ENCODE measurements at regions not wholly inside any gene's neighbourhood (a gene's known extent, or its start where the extent isn't known, plus 50 kb on each side); places are given as distances from the start of the nearest gene placed in this dataset.

- no peak for FAIRE-seq
- intact Hi-C loops (cut with micrococcal nuclease; ENCODE audit: unreplicated experiment): no loop called here
- no peak for TF ChIP-seq ZNF431 (CRISPR knock-in tag; IDR thresholded peaks at IDR 0.05; ENCODE audit: borderline replicate concordance, low read depth)
- no peak for TF ChIP-seq ZNF138 (CRISPR knock-in tag; IDR thresholded peaks at IDR 0.05; ENCODE audit: low read depth)
- TF ChIP-seq GATAD2A (CRISPR knock-in tag; IDR thresholded peaks at IDR 0.05): no peak
- no peak for TF ChIP-seq HINFP (CRISPR knock-in tag; IDR thresholded peaks at IDR 0.05; ENCODE audit: low read depth)
- TF ChIP-seq RBM22 (optimal IDR thresholded peaks at IDR 0.05; ENCODE audit: low read length): no peak
- no peak for TF ChIP-seq SOX13 (IDR thresholded peaks at IDR 0.05)
- TF ChIP-seq SOX13 (CRISPR knock-in tag; conservative IDR thresholded peaks at IDR 0.05 in 1 of 2, IDR thresholded peaks at IDR 0.05 in 1 of 2): no peak
- no peak for TF ChIP-seq NR2C2 (CRISPR knock-in tag; IDR thresholded peaks at IDR 0.05; ENCODE audit: borderline replicate concordance)
- TF ChIP-seq AGO1 (IDR thresholded peaks at IDR 0.05; ENCODE audit: low read depth, low read length, poor library complexity, severe bottlenecking): no peak
- no peak for TF ChIP-seq MZF1 (CRISPR knock-in tag; IDR thresholded peaks at IDR 0.05; ENCODE audit: borderline replicate concordance)
- TF ChIP-seq ZNF224 (CRISPR knock-in tag; IDR thresholded peaks at IDR 0.05): no peak
- TF ChIP-seq ZNF281 (CRISPR knock-in tag; IDR thresholded peaks at IDR 0.05; ENCODE audit: borderline replicate concordance): no peak
- TF ChIP-seq TFAP4 (IDR thresholded peaks at IDR 0.05; ENCODE audit: borderline replicate concordance, low read depth): no peak
- no peak for TF ChIP-seq ZNF687 (CRISPR knock-in tag; IDR thresholded peaks at IDR 0.05)
- no peak for TF ChIP-seq DNMT1 (CRISPR knock-in tag; IDR thresholded peaks at IDR 0.05)
- no peak for TF ChIP-seq ZNF773 (CRISPR knock-in tag; IDR thresholded peaks at IDR 0.05; ENCODE audit: borderline replicate concordance)
- no peak for TF ChIP-seq SIX4 (CRISPR knock-in tag; IDR thresholded peaks at IDR 0.05)
These were observed 227.0 kb downstream of the SEMA6A start for GRCh38 chr5:116347657-116348056.

More at GRCh38 chr5:116347657-116348056, 227.0 kb downstream of the SEMA6A start:
- no peaks in the 10 kb centered on the region for H4K20me1 ChIP-seq (ENCODE audit: insufficient read depth, low read length)
- ATAC-seq: no peak
- in situ Hi-C loops (cut with HindIII; ENCODE audit: extremely low pct_ligation_motif_present, low pct_unique_long_range_greater_than_20kb): no loop called here
- H3K4me2 ChIP-seq (ENCODE audit: low read depth, low read length): no peak overlapping the region
- no peak overlapping the region for H3K4me3 ChIP-seq (replicated peaks in 1 of 3; ENCODE audit: insufficient read depth in 1 of 3, low read depth in 2 of 3, low read length in 3 of 3)
- no peaks in the 10 kb centered on the region for H3K27me3 ChIP-seq (ENCODE audit: control insufficient read depth in 1 of 2, insufficient read depth in 2 of 2, low read length in 2 of 2)
- no peaks in the 10 kb centered on the region for H3K79me2 ChIP-seq (ENCODE audit: insufficient read depth, low read length)
- H2AFZ ChIP-seq (ENCODE audit: low read length): no peak overlapping the region
- no peaks in the 10 kb centered on the region for H3K9me3 ChIP-seq (ENCODE audit: low read length)
- no peak overlapping the region for H3K9ac ChIP-seq (ENCODE audit: insufficient read depth, low read depth, low read length)
- POLR2A ChIA-PET: no interaction called here
- H3K36me3 ChIP-seq (replicated peaks in 1 of 2; ENCODE audit: control insufficient read depth in 1 of 2, insufficient read depth in 2 of 2, low read length in 2 of 2): no peaks in the 10 kb centered on the region
- no TSS peak for BruUV-seq (replicated peaks)
- CTCF ChIA-PET (ENCODE audit: low intra/inter-chr PET ratio, low total read pairs): no interaction called here
- H3K4me1 ChIP-seq (ENCODE audit: insufficient read depth, low read length): no peaks in the 10 kb centered on the region
- WGBS (ENCODE audit: low lambda C conversion rate): 94% methylated on average over 1 of the region's 1 CpG
- no peak overlapping the region for H3K27ac ChIP-seq (ENCODE audit: extremely low read length, insufficient read depth, low read length)
- no peak for DNase-seq (ENCODE audit: low spot score)
